PC-9 (cell line): ENCODE measurements at regions not wholly inside any gene's neighbourhood (a gene's known extent, or its start where the extent isn't known, plus 50 kb on each side); places are given as distances from the start of the nearest gene placed in this dataset.

Experiments
- BruUV-seq: library from RNA; stranded (reverse); fragments of 400-500 nt; replicated peaks from 2 replicates; lab custom pipeline; 2021; lab: Mats Ljungman, UMichigan
- CTCF ChIA-PET: fragments of 300-600 bp; sonication (Branson Sonifier 250); formaldehyde crosslinking; loops from one replicate; lab custom pipeline; 2022; ENCODE audit warnings: antibody characterized with exemption; lab: Charles Lee
- POLR2A ChIA-PET: fragments of 300-600 bp; sonication (Branson Sonifier 250); formaldehyde crosslinking; loops from one replicate; lab custom pipeline; 2022; ENCODE audit warnings: antibody characterized with exemption; ENCODE audit not compliant: unreplicated experiment; lab: Charles Lee
- DNase-seq, 2 experiments: peaks; one replicate each; pipeline versions ENCODE4 v3.0.0 to v3.0.0-alpha.2; 2015 to 2022; ENCODE audit warnings: mixed read lengths in 1 of 2
- H2AFZ ChIP-seq: fragments of 200-600 bp; sonication (generic); 2 replicates; pipeline ENCODE4 v1.8.1; 2017; ENCODE audit warnings: antibody characterized with exemption
- H3F3A ChIP-seq: fragments of 200-600 bp; sonication (generic); 2 replicates; pipeline ENCODE4 v1.8.1; 2017; ENCODE audit warnings: antibody characterized with exemption, mild to moderate bottlenecking, low read depth; ENCODE audit not compliant: insufficient read depth
- H3K27ac ChIP-seq: fragments of 200-600 bp; sonication (generic); 2 replicates; pipeline ENCODE4 v1.6.1; 2016; ENCODE audit warnings: mixed run types
- H3K27me3 ChIP-seq: fragments of 200-600 bp; sonication (generic); 2 replicates; pipeline ENCODE4 v1.6.1; 2016; ENCODE audit warnings: low read depth, mixed run types; ENCODE audit not compliant: insufficient read depth
- H3K36me3 ChIP-seq: fragments of 200-600 bp; sonication (generic); 2 replicates; pipeline ENCODE4 v1.6.1; 2016; ENCODE audit warnings: low read depth, mixed run types
- H3K4me1 ChIP-seq: fragments of 200-600 bp; sonication (generic); replicated peaks from 2 replicates; pipeline ENCODE4 v1.6.1; 2016; ENCODE audit warnings: mixed run types; ENCODE audit not compliant: insufficient read depth
- H3K4me2 ChIP-seq: fragments of 200-600 bp; sonication (generic); 2 replicates; pipeline ENCODE4 v1.6.1; 2017; ENCODE audit warnings: mixed run types
- H3K4me3 ChIP-seq: fragments of 200-600 bp; sonication (generic); 2 replicates; pipeline ENCODE4 v1.6.1; 2016; ENCODE audit warnings: mixed run types
- H3K79me2 ChIP-seq: fragments of 200-600 bp; sonication (generic); 2 replicates; pipeline ENCODE4 v1.6.1; 2017; ENCODE audit warnings: low read depth, mixed run types
- H3K9me2 ChIP-seq: fragments of 200-600 bp; sonication (generic); 2 replicates; pipeline ENCODE4 v1.8.1; 2017; ENCODE audit warnings: mild to moderate bottlenecking; ENCODE audit not compliant: insufficient read depth
- H3K9me3 ChIP-seq: fragments of 200-600 bp; sonication (generic); 2 replicates; pipeline ENCODE4 v1.8.1; 2016; ENCODE audit warnings: low read depth; ENCODE audit not compliant: insufficient read depth
- H4K20me1 ChIP-seq: fragments of 200-600 bp; sonication (generic); 2 replicates; pipeline ENCODE4 v1.8.1; 2017; ENCODE audit not compliant: insufficient read depth
- EZH2 ChIP-seq: fragments of 200-600 bp; sonication (generic); IDR thresholded peaks from 2 replicates; pipeline ENCODE4 v1.8.0; 2017; ENCODE audit warnings: antibody characterized with exemption, low read depth
- intact Hi-C: fragments of 100-400 bp; cut with micrococcal nuclease; formaldehyde crosslinking; loops from one replicate; pipeline ENCODE4 v1.10.0; 2022; ENCODE audit not compliant: unreplicated experiment
- TF ChIP-seq, protein P1 (sequence below): fragments of 200-600 bp; sonication (generic); conservative IDR thresholded peaks from 2 replicates; pipeline ENCODE4 v1.6.1; 2017; ENCODE audit warnings: mixed run types, antibody characterized with exemption, mild to moderate bottlenecking, moderate library complexity

DNA sequence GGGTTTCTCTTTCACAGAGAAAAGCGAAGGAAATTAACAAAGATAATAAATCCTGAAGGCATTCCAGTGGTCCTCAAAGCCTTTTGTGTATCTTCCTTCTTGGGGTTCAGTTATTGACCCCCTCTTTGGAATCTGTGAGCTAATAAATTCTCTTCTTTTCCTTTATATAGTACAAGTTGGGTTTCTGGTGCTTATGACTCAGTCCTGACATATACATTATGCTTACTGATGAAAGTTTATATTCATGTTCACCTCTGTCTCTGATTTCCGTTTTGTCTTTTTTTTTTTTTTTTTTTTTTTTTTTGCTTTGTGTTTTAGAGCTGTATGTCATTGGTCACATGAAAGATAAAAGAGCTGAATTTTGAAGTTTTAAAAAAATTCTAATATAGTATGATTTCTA is 230.7 kb upstream of the RBMS3 start:
- Histone ChIP-seq H3K9me2 (no peaks in the 10 kb centered on the region; the same call in 1 of the 2 replicates), H3K9me3 (no peaks in the 10 kb centered on the region), H2AFZ (no peak overlapping the region), H3K4me2 (no peak overlapping the region), H3K79me2 (no peaks in the 10 kb centered on the region), H3F3A (no peaks in the 10 kb centered on the region), H3K36me3 (no peaks in the 10 kb centered on the region), H3K27ac (no peak overlapping the region), H3K27me3 (no peaks in the 10 kb centered on the region), H3K4me3 (no peak overlapping the region), H4K20me1 (no peaks in the 10 kb centered on the region), H3K4me1 (no peaks in the 10 kb centered on the region)
- intact Hi-C loops = no loop called here
- no peak for TF ChIP-seq EZH2
- TF ChIP-seq, protein P1, sequence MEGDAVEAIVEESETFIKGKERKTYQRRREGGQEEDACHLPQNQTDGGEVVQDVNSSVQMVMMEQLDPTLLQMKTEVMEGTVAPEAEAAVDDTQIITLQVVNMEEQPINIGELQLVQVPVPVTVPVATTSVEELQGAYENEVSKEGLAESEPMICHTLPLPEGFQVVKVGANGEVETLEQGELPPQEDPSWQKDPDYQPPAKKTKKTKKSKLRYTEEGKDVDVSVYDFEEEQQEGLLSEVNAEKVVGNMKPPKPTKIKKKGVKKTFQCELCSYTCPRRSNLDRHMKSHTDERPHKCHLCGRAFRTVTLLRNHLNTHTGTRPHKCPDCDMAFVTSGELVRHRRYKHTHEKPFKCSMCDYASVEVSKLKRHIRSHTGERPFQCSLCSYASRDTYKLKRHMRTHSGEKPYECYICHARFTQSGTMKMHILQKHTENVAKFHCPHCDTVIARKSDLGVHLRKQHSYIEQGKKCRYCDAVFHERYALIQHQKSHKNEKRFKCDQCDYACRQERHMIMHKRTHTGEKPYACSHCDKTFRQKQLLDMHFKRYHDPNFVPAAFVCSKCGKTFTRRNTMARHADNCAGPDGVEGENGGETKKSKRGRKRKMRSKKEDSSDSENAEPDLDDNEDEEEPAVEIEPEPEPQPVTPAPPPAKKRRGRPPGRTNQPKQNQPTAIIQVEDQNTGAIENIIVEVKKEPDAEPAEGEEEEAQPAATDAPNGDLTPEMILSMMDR = no peak
- POLR2A ChIA-PET = no interaction called here
- no peak for DNase-seq
- BruUV-seq = no TSS peak
- CTCF ChIA-PET = no interaction called here

DNA sequence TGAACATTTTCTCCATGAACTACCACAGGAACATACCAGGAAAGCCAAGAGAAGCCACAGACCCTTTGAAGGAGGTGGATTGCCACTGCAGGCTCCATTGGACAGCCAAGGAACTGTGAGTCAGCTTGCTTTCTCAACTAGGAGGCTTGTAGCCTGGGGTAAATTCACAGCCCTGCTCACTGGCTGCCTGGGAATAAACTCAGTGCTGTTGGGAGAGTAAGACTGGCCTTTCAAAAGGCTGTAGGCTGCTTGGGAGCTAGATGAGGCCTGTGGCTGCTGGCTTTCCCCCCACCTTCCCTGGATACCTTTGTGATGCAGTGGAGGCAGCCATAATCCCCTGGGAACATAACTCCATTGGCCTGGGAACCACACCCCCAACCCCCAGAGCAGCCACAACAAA is 223.5 kb upstream of the RBMS3 start:
- Histone ChIP-seq H3K4me1 (no peaks in the 10 kb centered on the region), H3K4me3 (no peak overlapping the region), H3K27me3 (no peaks in the 10 kb centered on the region), H2AFZ (no peak overlapping the region), H3K79me2 (no peaks in the 10 kb centered on the region), H3K36me3 (no peaks in the 10 kb centered on the region), H4K20me1 (no peaks in the 10 kb centered on the region), H3K4me2 (no peak overlapping the region), H3K9me2 (no peaks in the 10 kb centered on the region), H3K9me3 (no peaks in the 10 kb centered on the region), H3F3A (no peaks in the 10 kb centered on the region), H3K27ac (no peak overlapping the region)
- intact Hi-C loops = no loop called here
- no peak for DNase-seq
- POLR2A ChIA-PET = interaction anchor here (0.7 kb wide), 1 partner anchor 211 kb away, joined by 3 read pairs; no protein-coding TSS in a partner anchor
- no TSS peak for BruUV-seq
- no peak for TF ChIP-seq EZH2
- TF ChIP-seq, protein P1 = no peak
- CTCF ChIA-PET = no interaction called here

DNA sequence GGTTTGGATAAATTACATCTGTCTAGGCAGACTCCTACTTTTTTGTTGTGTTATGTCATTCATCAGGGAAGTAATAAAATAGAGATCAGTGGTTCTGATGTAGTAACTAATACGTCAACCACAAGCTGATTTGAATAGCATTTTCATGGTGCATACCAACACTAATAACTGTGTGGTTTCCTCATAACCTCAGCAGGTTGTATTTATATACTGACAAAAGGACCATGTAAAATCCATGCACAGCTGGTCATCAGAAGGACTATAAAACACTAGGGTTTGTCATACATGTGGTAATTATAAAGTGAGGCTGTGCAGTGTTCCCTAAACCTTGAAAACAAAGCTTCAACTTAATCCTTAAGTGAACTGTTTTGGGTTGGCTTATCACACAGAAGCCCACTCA is 216.8 kb upstream of the RBMS3 start:
- no TSS peak for BruUV-seq
- no peaks in the 10 kb centered on the region for H3K9me2 ChIP-seq
- no peak for DNase-seq
- no peak overlapping the region for H3K4me2 ChIP-seq
- H4K20me1 ChIP-seq = no peaks in the 10 kb centered on the region
- intact Hi-C loops = loop anchor here (10.0 kb wide), 1 partner anchor 701 kb away; no protein-coding TSS in a partner anchor
- no peaks in the 10 kb centered on the region for H3F3A ChIP-seq
- no peaks in the 10 kb centered on the region for H3K9me3 ChIP-seq
- H3K27ac ChIP-seq = no peak overlapping the region
- H3K4me1 ChIP-seq = no peaks in the 10 kb centered on the region
- H3K79me2 ChIP-seq = no peaks in the 10 kb centered on the region
- TF ChIP-seq, protein P1 = no peak
- no peak for TF ChIP-seq EZH2
- POLR2A ChIA-PET = no interaction called here
- H3K36me3 ChIP-seq = no peaks in the 10 kb centered on the region
- H3K4me3 ChIP-seq = no peak overlapping the region
- H3K27me3 ChIP-seq = no peaks in the 10 kb centered on the region
- CTCF ChIA-PET = no interaction called here
- H2AFZ ChIP-seq = no peak overlapping the region
